HepG2 (cell line): ENCODE measurements at regions not wholly inside any gene's neighbourhood (a gene's known extent, or its start where the extent isn't known, plus 50 kb on each side); places are given as distances from the start of the nearest gene placed in this dataset.

Source experiments
- ESRRA ChIP-seq: sonication (generic); formaldehyde crosslinking; IDR thresholded peaks from 2 replicates; pipeline ENCODE4 v1.5.1; 2020; ENCODE audit warnings: mild to moderate bottlenecking, low read depth, missing genetic modification reagents
- JUNB ChIP-seq: sonication (generic); formaldehyde crosslinking; IDR thresholded peaks from 2 replicates; pipeline ENCODE4 v1.8.0; 2022; ENCODE audit warnings: missing genetic modification reagents, mild to moderate bottlenecking, borderline replicate concordance
- KLF16 ChIP-seq, 2 experiments: sonication (generic) in 1 of 2; formaldehyde crosslinking in 1 of 2; IDR thresholded peaks; 2 replicates each; pipeline versions ENCODE4 v1.6.1 to v1.8.0; 2016 to 2023; ENCODE audit warnings: missing genetic modification reagents in 2 of 2, missing compliant biosample characterization in 1 of 2
- ZNF264 ChIP-seq: sonication (generic); formaldehyde crosslinking; IDR thresholded peaks from 2 replicates; pipeline ENCODE4 v1.4.0; 2020; ENCODE audit warnings: missing genetic modification reagents
- TF ChIP-seq, protein P1 (sequence below): sonication (generic); formaldehyde crosslinking; IDR thresholded peaks from 2 replicates; pipeline ENCODE4 v1.4.0; 2020; ENCODE audit warnings: low read depth, missing genetic modification reagents
- TF ChIP-seq, protein P2 (sequence below): sonication (generic); formaldehyde crosslinking; IDR thresholded peaks from 2 replicates; pipeline ENCODE4 v1.5.0; 2020; ENCODE audit warnings: missing genetic modification reagents
- TF ChIP-seq, protein P3 (sequence below): sonication (generic); formaldehyde crosslinking; IDR thresholded peaks from 2 replicates; pipeline ENCODE4 v1.4.0; 2020; ENCODE audit warnings: missing genetic modification reagents, mild to moderate bottlenecking, borderline replicate concordance
- TF ChIP-seq, protein P4 (sequence below): sonication (generic); formaldehyde crosslinking; IDR thresholded peaks from 2 replicates; pipeline ENCODE4 v1.5.0; 2020; ENCODE audit warnings: mild to moderate bottlenecking, missing genetic modification reagents, moderate library complexity

DNA sequence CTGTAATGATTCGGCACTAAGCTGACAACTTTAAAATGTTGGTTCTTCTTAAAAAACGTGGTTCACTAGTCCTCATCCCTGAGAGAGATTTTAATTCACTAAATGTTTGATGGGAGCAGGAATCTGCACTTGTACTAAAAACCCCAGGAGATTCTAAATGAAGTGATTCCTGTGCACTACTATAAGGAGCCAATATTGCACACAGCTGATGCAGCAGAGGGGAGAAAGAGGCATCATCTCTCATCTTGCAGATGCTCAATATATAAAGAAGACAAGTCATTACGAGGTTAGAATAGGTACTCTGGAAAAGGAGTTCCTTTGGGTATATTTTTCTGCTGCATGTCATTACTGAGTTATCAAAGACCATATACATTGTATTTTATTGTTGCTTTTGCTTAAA, 207.6 kb upstream of the RASGEF1B start:
- TF ChIP-seq KLF16 (CRISPR knock-in tag; IDR thresholded peaks at IDR 0.05) (no peak), JUNB (CRISPR knock-in tag) (no peak), ESRRA (CRISPR knock-in tag) (no peak), ZNF264 (CRISPR knock-in tag) (no peak)
- TF ChIP-seq, protein P1, sequence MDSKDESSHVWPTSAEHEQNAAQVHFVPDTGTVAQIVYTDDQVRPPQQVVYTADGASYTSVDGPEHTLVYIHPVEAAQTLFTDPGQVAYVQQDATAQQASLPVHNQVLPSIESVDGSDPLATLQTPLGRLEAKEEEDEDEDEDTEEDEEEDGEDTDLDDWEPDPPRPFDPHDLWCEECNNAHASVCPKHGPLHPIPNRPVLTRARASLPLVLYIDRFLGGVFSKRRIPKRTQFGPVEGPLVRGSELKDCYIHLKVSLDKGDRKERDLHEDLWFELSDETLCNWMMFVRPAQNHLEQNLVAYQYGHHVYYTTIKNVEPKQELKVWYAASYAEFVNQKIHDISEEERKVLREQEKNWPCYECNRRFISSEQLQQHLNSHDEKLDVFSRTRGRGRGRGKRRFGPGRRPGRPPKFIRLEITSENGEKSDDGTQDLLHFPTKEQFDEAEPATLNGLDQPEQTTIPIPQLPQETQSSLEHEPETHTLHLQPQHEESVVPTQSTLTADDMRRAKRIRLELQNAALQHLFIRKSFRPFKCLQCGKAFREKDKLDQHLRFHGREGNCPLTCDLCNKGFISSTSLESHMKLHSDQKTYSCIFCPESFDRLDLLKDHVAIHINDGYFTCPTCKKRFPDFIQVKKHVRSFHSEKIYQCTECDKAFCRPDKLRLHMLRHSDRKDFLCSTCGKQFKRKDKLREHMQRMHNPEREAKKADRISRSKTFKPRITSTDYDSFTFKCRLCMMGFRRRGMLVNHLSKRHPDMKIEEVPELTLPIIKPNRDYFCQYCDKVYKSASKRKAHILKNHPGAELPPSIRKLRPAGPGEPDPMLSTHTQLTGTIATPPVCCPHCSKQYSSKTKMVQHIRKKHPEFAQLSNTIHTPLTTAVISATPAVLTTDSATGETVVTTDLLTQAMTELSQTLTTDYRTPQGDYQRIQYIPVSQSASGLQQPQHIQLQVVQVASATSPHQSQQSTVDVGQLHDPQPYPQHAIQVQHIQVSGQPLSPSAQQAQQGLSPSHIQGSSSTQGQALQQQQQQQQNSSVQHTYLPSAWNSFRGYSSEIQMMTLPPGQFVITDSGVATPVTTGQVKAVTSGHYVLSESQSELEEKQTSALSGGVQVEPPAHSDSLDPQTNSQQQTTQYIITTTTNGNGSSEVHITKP (CRISPR knock-in tag), result no peak
- TF ChIP-seq, protein P2, sequence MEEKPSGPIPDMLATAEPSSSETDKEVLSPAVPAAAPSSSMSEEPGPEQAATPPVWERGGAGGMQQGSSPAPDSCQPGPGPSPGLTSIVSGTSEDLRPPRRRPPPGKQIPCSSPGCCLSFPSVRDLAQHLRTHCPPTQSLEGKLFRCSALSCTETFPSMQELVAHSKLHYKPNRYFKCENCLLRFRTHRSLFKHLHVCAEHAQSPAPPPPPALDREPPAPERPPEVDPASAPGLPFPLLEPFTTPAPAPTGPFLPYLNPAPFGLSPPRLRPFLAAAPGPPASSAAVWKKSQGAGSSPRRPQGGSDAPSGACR, result no peak
- TF ChIP-seq, protein P3, sequence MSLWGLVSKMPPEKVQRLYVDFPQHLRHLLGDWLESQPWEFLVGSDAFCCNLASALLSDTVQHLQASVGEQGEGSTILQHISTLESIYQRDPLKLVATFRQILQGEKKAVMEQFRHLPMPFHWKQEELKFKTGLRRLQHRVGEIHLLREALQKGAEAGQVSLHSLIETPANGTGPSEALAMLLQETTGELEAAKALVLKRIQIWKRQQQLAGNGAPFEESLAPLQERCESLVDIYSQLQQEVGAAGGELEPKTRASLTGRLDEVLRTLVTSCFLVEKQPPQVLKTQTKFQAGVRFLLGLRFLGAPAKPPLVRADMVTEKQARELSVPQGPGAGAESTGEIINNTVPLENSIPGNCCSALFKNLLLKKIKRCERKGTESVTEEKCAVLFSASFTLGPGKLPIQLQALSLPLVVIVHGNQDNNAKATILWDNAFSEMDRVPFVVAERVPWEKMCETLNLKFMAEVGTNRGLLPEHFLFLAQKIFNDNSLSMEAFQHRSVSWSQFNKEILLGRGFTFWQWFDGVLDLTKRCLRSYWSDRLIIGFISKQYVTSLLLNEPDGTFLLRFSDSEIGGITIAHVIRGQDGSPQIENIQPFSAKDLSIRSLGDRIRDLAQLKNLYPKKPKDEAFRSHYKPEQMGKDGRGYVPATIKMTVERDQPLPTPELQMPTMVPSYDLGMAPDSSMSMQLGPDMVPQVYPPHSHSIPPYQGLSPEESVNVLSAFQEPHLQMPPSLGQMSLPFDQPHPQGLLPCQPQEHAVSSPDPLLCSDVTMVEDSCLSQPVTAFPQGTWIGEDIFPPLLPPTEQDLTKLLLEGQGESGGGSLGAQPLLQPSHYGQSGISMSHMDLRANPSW (CRISPR knock-in tag), result no peak
- TF ChIP-seq, protein P4, sequence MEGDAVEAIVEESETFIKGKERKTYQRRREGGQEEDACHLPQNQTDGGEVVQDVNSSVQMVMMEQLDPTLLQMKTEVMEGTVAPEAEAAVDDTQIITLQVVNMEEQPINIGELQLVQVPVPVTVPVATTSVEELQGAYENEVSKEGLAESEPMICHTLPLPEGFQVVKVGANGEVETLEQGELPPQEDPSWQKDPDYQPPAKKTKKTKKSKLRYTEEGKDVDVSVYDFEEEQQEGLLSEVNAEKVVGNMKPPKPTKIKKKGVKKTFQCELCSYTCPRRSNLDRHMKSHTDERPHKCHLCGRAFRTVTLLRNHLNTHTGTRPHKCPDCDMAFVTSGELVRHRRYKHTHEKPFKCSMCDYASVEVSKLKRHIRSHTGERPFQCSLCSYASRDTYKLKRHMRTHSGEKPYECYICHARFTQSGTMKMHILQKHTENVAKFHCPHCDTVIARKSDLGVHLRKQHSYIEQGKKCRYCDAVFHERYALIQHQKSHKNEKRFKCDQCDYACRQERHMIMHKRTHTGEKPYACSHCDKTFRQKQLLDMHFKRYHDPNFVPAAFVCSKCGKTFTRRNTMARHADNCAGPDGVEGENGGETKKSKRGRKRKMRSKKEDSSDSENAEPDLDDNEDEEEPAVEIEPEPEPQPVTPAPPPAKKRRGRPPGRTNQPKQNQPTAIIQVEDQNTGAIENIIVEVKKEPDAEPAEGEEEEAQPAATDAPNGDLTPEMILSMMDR (CRISPR knock-in tag), result no peak
